Spleen (tissue), 11 donors: ENCODE measurements at regions not wholly inside any gene's neighbourhood (a gene's known extent, or its start where the extent isn't known, plus 50 kb on each side); places are given as distances from the start of the nearest gene placed in this dataset.

Experiments used
- DNase-seq: peaks from one replicate; pipeline ENCODE4 v3.0.0-alpha.2; 2020
- H3K27ac ChIP-seq, 8 donors: fragments of 200-600 bp; sonication (generic) in 7 of 8; 1 replicate in 4 of 8; 2 replicates in 4 of 8; pipeline versions ENCODE4 v1.5.0 to v1.8.0; 2016 to 2021; ENCODE audit warnings: inconsistent platforms in 4 of 8, mild to moderate bottlenecking in 4 of 8, moderate library complexity in 1 of 8
- H3K27me3 ChIP-seq, 7 donors: fragments of 200-600 bp; sonication (generic) in 6 of 7; replicated peaks in 1 of 7; 1 replicate in 4 of 7; 2 replicates in 3 of 7; pipeline versions ENCODE4 v1.5.0 to v1.8.0; 2016 to 2021; ENCODE audit warnings: inconsistent platforms in 3 of 7, mild to moderate bottlenecking in 1 of 7
- H3K36me3 ChIP-seq, 6 donors: fragments of 200-600 bp; sonication (generic) in 5 of 6; 1 replicate in 4 of 6; 2 replicates in 2 of 6; pipeline versions ENCODE4 v1.5.0 to v1.8.0; 2016 to 2021; ENCODE audit warnings: inconsistent platforms in 2 of 6
- H3K4me1 ChIP-seq, 6 donors: fragments of 200-600 bp; sonication (generic) in 5 of 6; 1 replicate in 3 of 6; 2 replicates in 3 of 6; pipeline versions ENCODE4 v1.5.0 to v1.8.0; 2016 to 2021; ENCODE audit warnings: inconsistent platforms in 3 of 6
- H3K4me3 ChIP-seq, 8 donors: fragments of 200-600 bp; sonication (generic) in 7 of 8; 1 replicate in 4 of 8; 2 replicates in 4 of 8; pipeline versions ENCODE4 v1.5.0 to v1.8.0; 2016 to 2021; ENCODE audit warnings: inconsistent platforms in 4 of 8, mild to moderate bottlenecking in 4 of 8, moderate library complexity in 2 of 8
- H3K9me3 ChIP-seq, 8 donors: fragments of 200-600 bp; sonication (generic) in 7 of 8; 1 replicate in 4 of 8; 2 replicates in 4 of 8; pipeline versions ENCODE4 v1.5.0 to v1.8.0; 2016 to 2021; ENCODE audit warnings: inconsistent platforms in 4 of 8
- POLR2A ChIP-seq, 3 donors: fragments of 450-650 bp; IDR thresholded peaks; one replicate each; pipeline ENCODE4 v1.5.1; 2017; ENCODE audit warnings: antibody characterized with exemption in 3 of 3, mild to moderate bottlenecking in 1 of 3
- POLR2AphosphoS5 ChIP-seq, 3 donors: sonication (generic); formaldehyde crosslinking; IDR thresholded peaks; one replicate each; pipeline ENCODE4 v1.5.1; 2017; ENCODE audit warnings: antibody characterized with exemption in 3 of 3
- WGBS, 5 donors: extraction: QIAGEN DNeasy Blood & Tissue Kit in 3 of 5; methylation state at CpG; one replicate each; pipeline versions ENCODE4 v1.1.5 to v1.1.7; 2013 to 2018; 5-methylcytosine and 5-hydroxymethylcytosine counted together
- intact Hi-C: fragments of 100-400 bp; cut with DNase I; formaldehyde crosslinking; loops from one replicate; pipeline ENCODE4 v1.15.0; 2023; ENCODE audit warnings: low total_unique reads
- TF ChIP-seq, protein P1 (sequence below), 11 experiments: fragments of 200-600 bp in 7 of 11; fragments of 450-650 bp in 4 of 11; sonication (generic) in 4 of 11; IDR thresholded peaks in 8 of 11; conservative IDR thresholded peaks in 3 of 11; 1 replicate in 7 of 11; 2 replicates in 4 of 11; pipeline versions ENCODE4 v1.4.0 to v1.8.0; 2016 to 2021; ENCODE audit warnings: antibody characterized with exemption in 11 of 11, inconsistent platforms in 4 of 11, mild to moderate bottlenecking in 1 of 11
- donor health status: healthy with polysubstance abuse.
- donor health status: DM: no; HTN: no; CAD: no; lungs with moderate emphysema.
- donor health status: DM: no; HTN: no; CAD: no.
- donor health status: Bipolar disorder and iron deficiency.
- donor health status: healthy.
- donor health status: DM: no; HTN: no; CAD: no.
- donor health status: DM: yes; HTN: yes; CAD: no.

DNA sequence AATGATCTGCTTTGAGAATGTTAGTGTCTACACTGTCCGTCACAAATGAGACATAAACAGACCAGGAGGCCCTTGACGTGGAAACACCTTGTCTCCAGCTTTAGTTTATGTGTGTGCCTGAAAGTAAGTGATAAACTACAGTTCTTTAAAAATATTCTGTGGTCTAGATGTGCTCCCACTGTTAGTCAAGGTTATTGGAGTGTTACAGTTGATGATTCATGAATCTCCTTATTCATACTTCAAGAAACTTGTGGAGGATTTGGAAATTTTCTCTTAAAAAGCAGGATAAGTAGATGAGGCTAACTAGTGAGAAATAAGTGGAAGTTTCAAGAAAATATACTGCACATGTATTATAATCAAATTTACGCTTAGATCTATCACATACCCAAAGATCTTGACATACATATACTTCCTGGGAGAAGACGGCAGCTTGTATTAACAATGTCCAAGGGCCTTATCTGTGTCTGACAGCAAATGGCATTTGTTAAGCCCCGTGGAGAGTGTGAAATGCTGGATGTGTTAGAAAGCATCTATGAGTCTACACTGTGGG lies 90.5 kb upstream of the MBOAT1 start:
- WGBS, 5 donors, result 55 to 85% (median 67%) methylated on average over 5 of the region's 5 CpGs
- no peak for DNase-seq
- Histone ChIP-seq H3K9me3 (no peaks in the 10 kb centered on the region), H3K36me3 (no peaks in the 10 kb centered on the region), H3K27me3 (no peaks in the 10 kb centered on the region), H3K27ac (no peak overlapping the region), H3K4me3 (no peak overlapping the region), H3K4me1 (no peaks in the 10 kb centered on the region)
- intact Hi-C loops, result no loop called here
- TF ChIP-seq, protein P1, sequence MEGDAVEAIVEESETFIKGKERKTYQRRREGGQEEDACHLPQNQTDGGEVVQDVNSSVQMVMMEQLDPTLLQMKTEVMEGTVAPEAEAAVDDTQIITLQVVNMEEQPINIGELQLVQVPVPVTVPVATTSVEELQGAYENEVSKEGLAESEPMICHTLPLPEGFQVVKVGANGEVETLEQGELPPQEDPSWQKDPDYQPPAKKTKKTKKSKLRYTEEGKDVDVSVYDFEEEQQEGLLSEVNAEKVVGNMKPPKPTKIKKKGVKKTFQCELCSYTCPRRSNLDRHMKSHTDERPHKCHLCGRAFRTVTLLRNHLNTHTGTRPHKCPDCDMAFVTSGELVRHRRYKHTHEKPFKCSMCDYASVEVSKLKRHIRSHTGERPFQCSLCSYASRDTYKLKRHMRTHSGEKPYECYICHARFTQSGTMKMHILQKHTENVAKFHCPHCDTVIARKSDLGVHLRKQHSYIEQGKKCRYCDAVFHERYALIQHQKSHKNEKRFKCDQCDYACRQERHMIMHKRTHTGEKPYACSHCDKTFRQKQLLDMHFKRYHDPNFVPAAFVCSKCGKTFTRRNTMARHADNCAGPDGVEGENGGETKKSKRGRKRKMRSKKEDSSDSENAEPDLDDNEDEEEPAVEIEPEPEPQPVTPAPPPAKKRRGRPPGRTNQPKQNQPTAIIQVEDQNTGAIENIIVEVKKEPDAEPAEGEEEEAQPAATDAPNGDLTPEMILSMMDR (IDR thresholded peaks at IDR 0.05 in 8 of 11, conservative IDR thresholded peaks at IDR 0.05 in 3 of 11), result no peak
- no peak for TF ChIP-seq POLR2A (IDR thresholded peaks at IDR 0.05)
- TF ChIP-seq POLR2AphosphoS5 (IDR thresholded peaks at IDR 0.05), result no peak

DNA sequence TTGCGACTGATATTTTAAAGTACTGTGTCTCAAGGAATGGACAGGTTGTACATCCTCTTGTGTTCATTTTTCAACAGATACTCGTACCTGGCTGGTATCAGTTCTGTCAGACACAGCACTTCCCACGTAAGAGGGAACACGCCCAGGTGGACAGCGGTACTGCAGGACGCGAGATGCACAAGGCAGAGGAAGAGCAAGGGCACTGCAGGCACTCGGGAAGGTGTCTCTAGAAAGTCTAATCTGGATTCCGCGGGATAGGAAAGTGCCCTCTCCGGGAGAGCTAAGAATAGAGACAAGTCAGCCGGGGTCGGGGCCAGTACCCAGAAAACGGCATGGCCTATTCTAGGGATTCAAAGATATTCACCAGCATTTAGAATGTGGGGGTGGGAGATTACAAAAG lies 94.2 kb upstream of the MBOAT1 start:
- TF ChIP-seq POLR2AphosphoS5 (IDR thresholded peaks at IDR 0.05) (no peak), POLR2A (IDR thresholded peaks at IDR 0.05) (no peak)
- TF ChIP-seq, protein P1 (IDR thresholded peaks at IDR 0.05 in 8 of 11, conservative IDR thresholded peaks at IDR 0.05 in 3 of 11), result no peak
- Histone ChIP-seq H3K4me1 (no peaks in the 10 kb centered on the region), H3K36me3 (no peaks in the 10 kb centered on the region), H3K4me3 (no peak overlapping the region), H3K9me3 (peaks cover 0 to 5% (median 0%) of the 10 kb centered on the region in 8 donors), H3K27me3 (no peaks in the 10 kb centered on the region), H3K27ac (no peak overlapping the region)
- WGBS, 5 donors, result 80 to 90% (median 85%) methylated on average over 14 of the region's 14 CpGs
- DNase-seq, result no peak
- intact Hi-C loops, result no loop called here

DNA sequence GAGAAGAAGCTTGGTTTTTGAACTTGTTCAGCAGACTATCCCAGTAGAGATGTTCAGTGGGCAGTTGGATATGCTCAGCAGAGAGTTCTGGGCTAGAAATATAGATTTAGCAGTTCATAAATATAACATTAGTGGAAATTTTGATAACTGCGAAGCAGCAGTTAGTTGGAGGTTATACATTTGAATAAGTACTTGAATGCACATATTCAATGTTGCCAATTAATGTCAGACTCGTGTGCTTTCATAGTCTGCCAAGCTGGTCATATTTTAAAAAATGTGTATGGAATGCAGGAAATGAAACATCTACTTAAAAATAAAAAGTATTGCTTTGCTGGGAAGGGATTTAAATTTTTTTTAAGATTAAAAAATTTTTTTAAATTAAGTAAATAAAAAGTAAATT lies 92.5 kb upstream of the E2F3 start:
- Histone ChIP-seq H3K36me3 (no peaks in the 10 kb centered on the region), H3K4me3 (no peak overlapping the region), H3K27ac (no peak overlapping the region), H3K4me1 (no peaks in the 10 kb centered on the region), H3K9me3 (peaks cover 0 to 5% (median 0%) of the 10 kb centered on the region in 8 donors), H3K27me3 (no peaks in the 10 kb centered on the region)
- no peak for TF ChIP-seq POLR2A (IDR thresholded peaks at IDR 0.05)
- TF ChIP-seq, protein P1 (IDR thresholded peaks at IDR 0.05 in 8 of 11, conservative IDR thresholded peaks at IDR 0.05 in 3 of 11), result no peak
- no peak for TF ChIP-seq POLR2AphosphoS5 (IDR thresholded peaks at IDR 0.05)
- intact Hi-C loops, result no loop called here
- WGBS, 5 donors, result 65 to 84% (median 77%) methylated on average over 2 of the region's 2 CpGs
- DNase-seq, result no peak

DNA sequence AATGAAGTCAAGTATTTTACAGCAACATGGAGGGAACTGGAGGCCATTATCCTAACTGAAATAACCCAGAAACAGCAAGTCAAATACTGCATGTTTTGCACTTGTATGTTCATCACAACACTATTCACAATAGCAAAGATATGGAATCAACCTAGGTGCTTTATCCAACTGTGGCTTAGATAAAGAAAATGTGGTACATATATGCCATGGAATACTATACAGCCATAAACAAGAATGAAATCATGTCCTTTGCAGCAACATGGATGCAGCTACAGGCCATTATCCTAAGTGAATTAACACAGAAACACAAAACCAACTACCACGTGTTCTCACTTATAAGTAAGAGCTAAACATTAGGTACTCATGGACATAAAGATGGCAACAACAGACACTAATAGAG lies 91.5 kb upstream of the E2F3 start:
- no peaks in the 10 kb centered on the region for H3K27me3 ChIP-seq
- TF ChIP-seq POLR2AphosphoS5 (IDR thresholded peaks at IDR 0.05), result no peak
- TF ChIP-seq, protein P1 (IDR thresholded peaks at IDR 0.05 in 8 of 11, conservative IDR thresholded peaks at IDR 0.05 in 3 of 11), result no peak
- TF ChIP-seq POLR2A (IDR thresholded peaks at IDR 0.05), result no peak
- DNase-seq, result no peak
- H3K9me3 ChIP-seq, result peaks cover 0 to 5% (median 0%) of the 10 kb centered on the region in 8 donors
- no peaks in the 10 kb centered on the region for H3K4me1 ChIP-seq
- no peak overlapping the region for H3K4me3 ChIP-seq
- intact Hi-C loops, result no loop called here
- no peaks in the 10 kb centered on the region for H3K36me3 ChIP-seq
- 83 to 95% (median 92%) methylated on average over 1 of the region's 1 CpG for WGBS, 5 donors
- no peak overlapping the region for H3K27ac ChIP-seq
